Thoracic aorta (tissue), 2 donors: ENCODE measurements at regions not wholly inside any gene's neighbourhood (a gene's known extent, or its start where the extent isn't known, plus 50 kb on each side); places are given as distances from the start of the nearest gene placed in this dataset.
A peak's percentile ranks its signal among the peaks of the same experiment; 100 is the strongest.

Experiments used
- ATAC-seq: fragments of 150-250 bp; one replicate; pipeline ENCODE4 v1.8.0; 2017; ENCODE audit warnings: low read depth; ENCODE audit not compliant: insufficient number of reproducible peaks, low FRiP score
- DNase-seq: peaks from one replicate; pipeline ENCODE4 v3.0.0-alpha.2; 2020; ENCODE audit warnings: low spot score
- H3K27ac ChIP-seq, 2 donors: fragments of 200-600 bp; sonication (generic); 1 replicate in 1 of 2; 2 replicates in 1 of 2; pipeline ENCODE4 v1.5.1; 2016; ENCODE audit warnings: mild to moderate bottlenecking in 2 of 2, moderate library complexity in 2 of 2
- H3K27me3 ChIP-seq: fragments of 200-600 bp; sonication (generic); replicated peaks from 2 replicates; pipeline ENCODE4 v1.6.0; 2016; ENCODE audit warnings: mild to moderate bottlenecking; ENCODE audit not compliant: insufficient read depth
- H3K36me3 ChIP-seq: fragments of 200-600 bp; sonication (generic); one replicate; pipeline ENCODE4 v1.5.1; 2016
- H3K4me1 ChIP-seq, 2 donors: fragments of 200-600 bp; sonication (generic); 1 replicate in 1 of 2; 2 replicates in 1 of 2; pipeline versions ENCODE4 v1.5.1 to v1.6.0; 2016; ENCODE audit warnings: low read depth in 2 of 2, mild to moderate bottlenecking in 1 of 2; ENCODE audit not compliant: control insufficient read depth in 1 of 2
- H3K4me3 ChIP-seq: fragments of 200-600 bp; sonication (generic); 2 replicates; pipeline ENCODE4 v1.5.1; 2016; ENCODE audit warnings: mild to moderate bottlenecking
- H3K9me3 ChIP-seq: fragments of 200-600 bp; sonication (generic); 2 replicates; pipeline ENCODE4 v1.5.1; 2016
- TF ChIP-seq, protein P1 (sequence below): fragments of 200-600 bp; sonication (generic); IDR thresholded peaks from one replicate; pipeline ENCODE4 v1.5.1; 2019; ENCODE audit warnings: antibody characterized with exemption

DNA sequence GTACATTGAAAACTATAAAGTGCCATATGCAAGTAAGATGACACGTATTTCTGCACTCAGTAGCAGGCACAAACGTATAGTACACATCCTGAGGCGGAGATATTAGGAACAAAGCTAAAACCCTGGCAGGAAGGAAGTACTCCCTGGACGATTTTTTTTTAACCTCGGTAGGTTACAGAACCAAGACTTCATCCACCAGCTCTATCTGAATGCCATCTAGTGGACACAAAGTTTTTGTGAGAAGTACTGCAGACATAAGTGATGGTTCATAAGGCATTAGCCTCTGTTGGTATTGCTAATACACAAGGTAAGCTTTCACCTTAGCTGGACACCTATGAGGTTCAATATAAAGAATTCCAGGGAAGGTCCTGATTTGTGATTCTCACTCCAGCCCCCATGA lies 83.0 kb upstream of the CCDC196 start:
- no peak for ATAC-seq
- H3K27ac ChIP-seq: no peak overlapping the region
- TF ChIP-seq, protein P1, sequence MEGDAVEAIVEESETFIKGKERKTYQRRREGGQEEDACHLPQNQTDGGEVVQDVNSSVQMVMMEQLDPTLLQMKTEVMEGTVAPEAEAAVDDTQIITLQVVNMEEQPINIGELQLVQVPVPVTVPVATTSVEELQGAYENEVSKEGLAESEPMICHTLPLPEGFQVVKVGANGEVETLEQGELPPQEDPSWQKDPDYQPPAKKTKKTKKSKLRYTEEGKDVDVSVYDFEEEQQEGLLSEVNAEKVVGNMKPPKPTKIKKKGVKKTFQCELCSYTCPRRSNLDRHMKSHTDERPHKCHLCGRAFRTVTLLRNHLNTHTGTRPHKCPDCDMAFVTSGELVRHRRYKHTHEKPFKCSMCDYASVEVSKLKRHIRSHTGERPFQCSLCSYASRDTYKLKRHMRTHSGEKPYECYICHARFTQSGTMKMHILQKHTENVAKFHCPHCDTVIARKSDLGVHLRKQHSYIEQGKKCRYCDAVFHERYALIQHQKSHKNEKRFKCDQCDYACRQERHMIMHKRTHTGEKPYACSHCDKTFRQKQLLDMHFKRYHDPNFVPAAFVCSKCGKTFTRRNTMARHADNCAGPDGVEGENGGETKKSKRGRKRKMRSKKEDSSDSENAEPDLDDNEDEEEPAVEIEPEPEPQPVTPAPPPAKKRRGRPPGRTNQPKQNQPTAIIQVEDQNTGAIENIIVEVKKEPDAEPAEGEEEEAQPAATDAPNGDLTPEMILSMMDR: peak; percentile 44

GRCh38 chr14:66404051-66404545 lies 82.1 kb upstream of the CCDC196 start:
- H3K4me3 ChIP-seq: no peak overlapping the region
- H3K4me1 ChIP-seq: peaks cover 0 to 14% of the 10 kb centered on the region in 2 donors
- no peak for DNase-seq
- H3K27me3 ChIP-seq: no peaks in the 10 kb centered on the region
- ATAC-seq: no peak
- H3K27ac ChIP-seq: no peak overlapping the region
- TF ChIP-seq, protein P1: no peak
- no peaks in the 10 kb centered on the region for H3K9me3 ChIP-seq
- no peaks in the 10 kb centered on the region for H3K36me3 ChIP-seq

More for the DNA sequence above, 83.0 kb upstream of the CCDC196 start:
- no peaks in the 10 kb centered on the region for H3K36me3 ChIP-seq
- H3K4me3 ChIP-seq: no peak overlapping the region
- no peaks in the 10 kb centered on the region for H3K27me3 ChIP-seq
- no peak for DNase-seq
- H3K4me1 ChIP-seq: peaks cover 0 to 23% of the 10 kb centered on the region in 2 donors
- H3K9me3 ChIP-seq: no peaks in the 10 kb centered on the region

DNA sequence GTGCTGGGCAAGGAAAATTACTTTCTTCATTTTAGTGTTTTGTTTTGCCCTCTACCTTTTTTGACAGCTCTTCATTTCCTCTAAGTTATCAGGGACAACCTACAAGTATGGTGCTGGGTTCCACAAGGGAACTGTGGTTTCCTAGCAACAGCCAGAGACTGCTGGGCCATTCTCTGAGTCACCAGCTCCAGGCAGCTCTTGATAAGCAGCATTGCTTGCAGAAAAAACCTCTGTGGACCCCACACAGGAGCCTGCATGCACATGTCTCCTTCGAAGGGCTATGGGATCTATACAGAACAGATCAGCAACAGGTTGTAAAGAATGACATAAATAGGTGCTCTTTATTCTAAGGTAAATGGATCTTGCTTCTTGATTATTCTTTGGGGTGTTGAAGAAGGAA lies 81.0 kb upstream of the CCDC196 start:
- H3K27me3 ChIP-seq: no peaks in the 10 kb centered on the region
- ATAC-seq: no peak
- peaks cover 0 to 12% of the 10 kb centered on the region in 2 donors for H3K4me1 ChIP-seq
- TF ChIP-seq, protein P1: no peak
- no peak for DNase-seq
- no peaks in the 10 kb centered on the region for H3K9me3 ChIP-seq
- H3K4me3 ChIP-seq: no peak overlapping the region
- no peaks in the 10 kb centered on the region for H3K36me3 ChIP-seq
- H3K27ac ChIP-seq: no peak overlapping the region

DNA sequence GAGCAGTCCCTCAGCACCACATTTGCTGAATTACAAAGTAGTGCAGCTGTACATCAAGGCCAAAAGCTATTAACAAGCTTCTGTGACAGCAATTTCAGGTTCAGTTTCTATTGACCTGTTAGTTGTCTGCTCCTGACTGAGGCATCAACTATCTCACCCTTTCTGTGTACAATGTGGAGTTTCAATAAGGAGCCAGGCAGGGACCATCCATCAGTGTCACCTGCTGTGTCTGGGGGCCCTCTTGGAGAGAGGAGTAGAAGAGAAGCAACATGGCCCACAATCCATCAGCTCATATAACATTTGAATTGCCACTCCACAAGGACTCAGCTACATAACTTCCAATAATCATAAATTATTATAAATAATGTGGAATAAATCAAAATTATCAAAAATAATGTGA lies 72.3 kb upstream of the CCDC196 start:
- no peak overlapping the region for H3K27ac ChIP-seq
- H3K36me3 ChIP-seq: no peaks in the 10 kb centered on the region
- H3K9me3 ChIP-seq: no peaks in the 10 kb centered on the region
- no peaks in the 10 kb centered on the region for H3K4me1 ChIP-seq
- no peak overlapping the region for H3K4me3 ChIP-seq
- ATAC-seq (no peak), DNase-seq (no peak)
- no peaks in the 10 kb centered on the region for H3K27me3 ChIP-seq
- TF ChIP-seq, protein P1: no peak

DNA sequence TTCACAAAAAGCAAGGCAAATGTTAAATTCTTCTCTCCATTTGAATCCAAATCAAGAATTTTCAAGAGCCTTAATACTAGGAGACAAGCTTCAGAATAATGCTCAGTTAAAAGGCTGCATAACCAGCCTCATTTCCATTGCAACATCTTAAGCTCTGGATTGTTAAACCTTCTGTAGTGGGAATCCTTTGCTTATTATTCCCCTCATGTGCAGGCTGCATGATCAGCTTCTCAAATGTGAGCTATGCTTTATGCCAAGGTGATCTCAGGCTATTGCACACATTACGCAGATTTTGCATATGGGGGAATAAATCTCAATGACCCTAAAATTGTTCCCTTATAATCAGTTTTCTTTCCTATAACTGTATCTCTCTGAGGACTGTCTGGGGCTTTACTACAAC lies 71.7 kb upstream of the CCDC196 start:
- Histone ChIP-seq H3K4me1 (no peaks in the 10 kb centered on the region), H3K9me3 (no peaks in the 10 kb centered on the region), H3K27me3 (no peaks in the 10 kb centered on the region), H3K36me3 (no peaks in the 10 kb centered on the region), H3K27ac (no peak overlapping the region), H3K4me3 (no peak overlapping the region)
- TF ChIP-seq, protein P1: no peak
- ATAC-seq (no peak), DNase-seq (no peak)
